Keratinocyte (primary cell): ENCODE measurements at regions not wholly inside any gene's neighbourhood (a gene's known extent, or its start where the extent isn't known, plus 50 kb on each side); places are given as distances from the start of the nearest gene placed in this dataset.

Experiments used
- DNase-seq: peaks from one replicate; pipeline ENCODE4 v3.0.0-alpha.2; 2011; ENCODE audit warnings: low read depth, missing footprints, low spot score
- FAIRE-seq: peaks from 2 replicates; lab custom pipeline; 2011; peaks lifted over from hg19 to GRCh38; lab: Jason Lieb, UNC
- H2AFZ ChIP-seq: 2 replicates; pipeline ENCODE4 v1.6.0; 2012; ENCODE audit warnings: low read length, control low read depth, inconsistent platforms; ENCODE audit not compliant: control insufficient read depth
- H3K27ac ChIP-seq: 2 replicates; pipeline ENCODE4 v1.5.1; 2011; ENCODE audit warnings: low read length; ENCODE audit not compliant: control insufficient read depth, insufficient read depth
- H3K27me3 ChIP-seq: 3 replicates; pipeline ENCODE4 v1.6.0; 2011; ENCODE audit warnings: low read length; ENCODE audit not compliant: control insufficient read depth, insufficient read depth; ENCODE audit errors: extremely low read depth
- H3K36me3 ChIP-seq, 2 experiments: 2 replicates in 1 of 2; 3 replicates in 1 of 2; pipeline ENCODE4 v1.5.1; 2011; ENCODE audit warnings: low read length in 2 of 2, mild to moderate bottlenecking in 1 of 2; ENCODE audit not compliant: control insufficient read depth in 2 of 2, insufficient read depth in 2 of 2; ENCODE audit errors: extremely low read depth in 1 of 2
- H3K4me1 ChIP-seq: 3 replicates; pipeline ENCODE4 v1.5.1; 2011; ENCODE audit warnings: low read length; ENCODE audit not compliant: control insufficient read depth, insufficient read depth; ENCODE audit errors: extremely low read depth
- H3K4me2 ChIP-seq: 3 replicates; pipeline ENCODE4 v1.6.0; 2011; ENCODE audit warnings: low read depth, low read length; ENCODE audit not compliant: control insufficient read depth, insufficient read depth; ENCODE audit errors: extremely low read depth
- H3K4me3 ChIP-seq, 3 experiments: fragments of 200-600 bp in 1 of 3; sonication (generic) in 1 of 3; 2 replicates in 2 of 3; 3 replicates in 1 of 3; pipeline ENCODE4 v1.5.1; 2011 to 2016; ENCODE audit warnings: low read length in 3 of 3, mild to moderate bottlenecking in 3 of 3, control low read depth in 2 of 3, inconsistent platforms in 1 of 3, low read depth in 1 of 3, mixed read lengths in 1 of 3, mixed run types in 1 of 3, moderate library complexity in 1 of 3; ENCODE audit not compliant: control insufficient read depth in 2 of 3, insufficient read depth in 2 of 3; ENCODE audit errors: extremely low read depth in 1 of 3
- H3K79me2 ChIP-seq: 2 replicates; pipeline ENCODE4 v1.6.0; 2012; ENCODE audit warnings: low read length; ENCODE audit not compliant: control insufficient read depth, insufficient read depth
- H3K9ac ChIP-seq: 3 replicates; pipeline ENCODE4 v1.6.0; 2011; ENCODE audit warnings: low read length; ENCODE audit not compliant: control insufficient read depth, insufficient read depth; ENCODE audit errors: extremely low read depth
- H3K9me1 ChIP-seq: 3 replicates; pipeline ENCODE4 v1.6.0; 2011; ENCODE audit warnings: low read length; ENCODE audit not compliant: control insufficient read depth, insufficient read depth; ENCODE audit errors: extremely low read depth
- H3K9me3 ChIP-seq: 2 replicates; pipeline ENCODE4 v1.5.1; 2012; ENCODE audit warnings: low read depth, low read length; ENCODE audit not compliant: control insufficient read depth
- H4K20me1 ChIP-seq: 3 replicates; pipeline ENCODE4 v1.6.0; 2011; ENCODE audit warnings: low read length; ENCODE audit not compliant: control insufficient read depth, insufficient read depth; ENCODE audit errors: extremely low read depth
- CTCF ChIP-seq, 3 experiments: IDR thresholded peaks in 1 of 3; conservative IDR thresholded peaks in 1 of 3; optimal IDR thresholded peaks in 1 of 3; 2 replicates in 2 of 3; 3 replicates in 1 of 3; pipeline versions ENCODE3 to v1.5.1; 2011; ENCODE audit warnings: low read length in 3 of 3, mild to moderate bottlenecking in 3 of 3, moderate library complexity in 2 of 3, control low read depth in 1 of 3, inconsistent platforms in 1 of 3; ENCODE audit not compliant: insufficient read depth in 2 of 3; ENCODE audit errors: extremely low read depth in 1 of 3
- EZH2 ChIP-seq: IDR thresholded peaks from one replicate; pipeline ENCODE4 v1.6.1; 2012; ENCODE audit warnings: inconsistent platforms, mild to moderate bottlenecking, low read length, moderate library complexity
- dilution Hi-C: fragments of 300-500 bp; cut with MboI; formaldehyde crosslinking; loops from one replicate; pipeline ENCODE4 v1.7.0; 2020; ENCODE audit warnings: low sequenced_read_pairs; ENCODE audit not compliant: extremely low pct_ligation_motif_present

- Histone ChIP-seq H3K79me2 (no peaks in the 10 kb centered on the region), H3K9me1 (no peaks in the 10 kb centered on the region), H3K9me3 (no peaks in the 10 kb centered on the region), H3K36me3 (no peaks in the 10 kb centered on the region), H3K27ac (no peak overlapping the region), H3K4me3 (no peak overlapping the region), H2AFZ (no peak overlapping the region), H3K27me3 (no peaks in the 10 kb centered on the region), H3K9ac (no peak overlapping the region), H3K4me2 (no peak overlapping the region), H3K4me1 (no peaks in the 10 kb centered on the region), H4K20me1 (no peaks in the 10 kb centered on the region)
- DNase-seq (no peak), FAIRE-seq (no peak)
- TF ChIP-seq CTCF (optimal IDR thresholded peaks at IDR 0.05 in 1 of 3, IDR thresholded peaks at IDR 0.05 in 1 of 3, conservative IDR thresholded peaks at IDR 0.05 in 1 of 3; ENCODE audit: extremely low read depth in 1 of 3, insufficient read depth in 2 of 3, low read length in 3 of 3) = no peak
- dilution Hi-C loops = no loop called here
These were observed 114.8 kb upstream of the MKI67 start for GRCh38 chr10:128241023-128241422.

- dilution Hi-C loops = no loop called here
- Histone ChIP-seq H3K4me3 (no peak overlapping the region), H2AFZ (no peak overlapping the region), H3K9me1 (no peaks in the 10 kb centered on the region), H3K4me1 (no peaks in the 10 kb centered on the region), H3K36me3 (no peaks in the 10 kb centered on the region), H3K9ac (no peak overlapping the region), H3K9me3 (no peaks in the 10 kb centered on the region), H3K27ac (no peak overlapping the region), H4K20me1 (no peaks in the 10 kb centered on the region), H3K27me3 (no peaks in the 10 kb centered on the region), H3K79me2 (no peaks in the 10 kb centered on the region), H3K4me2 (no peak overlapping the region)
- no peak for DNase-seq
- no peak for FAIRE-seq
- TF ChIP-seq CTCF (optimal IDR thresholded peaks at IDR 0.05 in 1 of 3, IDR thresholded peaks at IDR 0.05 in 1 of 3, conservative IDR thresholded peaks at IDR 0.05 in 1 of 3; ENCODE audit: extremely low read depth in 1 of 3, insufficient read depth in 2 of 3, low read length in 3 of 3) (no peak), EZH2 (no peak)
These were observed 116.4 kb upstream of the MKI67 start for GRCh38 chr10:128242641-128243040.
